ENCODE measurements at regions not wholly inside any gene's neighbourhood (a gene's known extent, or its start where the extent isn't known, plus 50 kb on each side); places are given as distances from the start of the nearest gene placed in this dataset.

- DNase-seq (ENCODE audit: low read depth), result no peak
- no peak for TF ChIP-seq CTCF (IDR thresholded peaks at IDR 0.05; ENCODE audit: control insufficient read depth, insufficient read depth, low read depth, low read length, missing control alignments)
- H3K4me3 ChIP-seq (ENCODE audit: control insufficient read depth, low read depth, low read length), result no peak overlapping the region
Observed at GRCh38 chr2:41572154-41572553, 475.7 kb upstream of the PKDCC start.

DNA sequence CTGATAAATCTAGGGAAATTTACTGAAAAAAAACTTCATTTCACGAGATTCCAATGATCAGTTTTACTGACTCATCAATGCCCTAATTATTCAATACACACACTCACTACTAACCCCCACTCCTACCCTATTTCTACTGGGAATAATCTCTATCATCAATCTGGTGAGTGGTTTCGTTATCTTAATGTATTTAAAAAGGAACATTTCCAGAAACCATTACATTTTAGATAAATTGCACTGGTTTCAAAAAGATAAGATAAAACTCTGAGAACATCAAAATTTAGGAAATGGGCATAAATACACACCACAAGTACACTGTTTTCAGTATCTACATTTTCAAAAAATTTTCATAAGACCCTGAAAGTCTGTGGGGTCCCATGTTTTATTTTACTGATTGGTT is 471.4 kb upstream of the PKDCC start:
- H3K4me3 ChIP-seq (ENCODE audit: control insufficient read depth, low read depth, low read length), result no peak overlapping the region
- DNase-seq (ENCODE audit: low read depth), result no peak
- TF ChIP-seq CTCF (IDR thresholded peaks at IDR 0.05; ENCODE audit: control insufficient read depth, insufficient read depth, low read depth, low read length, missing control alignments), result no peak

DNA sequence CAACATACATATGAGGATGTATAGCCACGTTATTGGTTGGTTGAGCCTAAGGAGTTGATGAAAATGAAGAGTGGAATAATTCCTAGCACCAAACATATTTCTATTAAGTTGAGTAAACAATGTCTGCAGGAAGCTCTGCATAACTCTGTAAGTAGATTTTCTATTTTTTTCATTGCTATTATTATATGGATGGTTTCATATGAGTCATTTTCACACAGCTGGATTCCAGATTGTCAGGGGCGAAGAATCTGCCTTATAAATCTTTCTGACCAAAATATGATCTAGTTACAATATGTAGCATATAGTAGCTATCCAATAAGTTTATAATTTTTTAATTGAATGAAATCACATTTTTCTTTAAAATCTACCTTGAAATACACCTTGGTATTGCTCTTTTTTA is 468.0 kb upstream of the PKDCC start:
- DNase-seq (ENCODE audit: low read depth), result no peak
- no peak for TF ChIP-seq CTCF (IDR thresholded peaks at IDR 0.05; ENCODE audit: control insufficient read depth, insufficient read depth, low read depth, low read length, missing control alignments)
- H3K4me3 ChIP-seq (ENCODE audit: control insufficient read depth, low read depth, low read length), result no peak overlapping the region

DNA sequence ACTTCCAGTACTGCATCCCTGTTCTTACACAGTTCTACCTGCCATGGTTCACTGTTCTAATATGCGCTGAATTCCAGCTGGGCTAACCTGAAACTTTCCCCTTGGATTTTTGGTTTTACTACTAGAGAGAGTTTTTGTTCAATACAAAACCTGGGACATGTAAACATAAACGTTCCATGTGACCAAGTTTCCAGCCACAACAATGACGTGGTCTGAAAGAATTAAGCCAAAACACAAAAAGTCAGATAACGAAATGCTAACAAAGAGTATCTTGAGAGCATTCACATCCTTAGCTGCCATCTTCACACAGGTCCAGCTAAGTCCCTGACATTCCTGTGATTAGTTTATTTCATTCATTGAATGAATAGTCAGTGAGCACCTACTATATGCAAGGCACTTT is 467.0 kb upstream of the PKDCC start:
- DNase-seq (ENCODE audit: low read depth), result no peak
- no peak for TF ChIP-seq CTCF (IDR thresholded peaks at IDR 0.05; ENCODE audit: control insufficient read depth, insufficient read depth, low read depth, low read length, missing control alignments)
- no peak overlapping the region for H3K4me3 ChIP-seq (ENCODE audit: control insufficient read depth, low read depth, low read length)

DNA sequence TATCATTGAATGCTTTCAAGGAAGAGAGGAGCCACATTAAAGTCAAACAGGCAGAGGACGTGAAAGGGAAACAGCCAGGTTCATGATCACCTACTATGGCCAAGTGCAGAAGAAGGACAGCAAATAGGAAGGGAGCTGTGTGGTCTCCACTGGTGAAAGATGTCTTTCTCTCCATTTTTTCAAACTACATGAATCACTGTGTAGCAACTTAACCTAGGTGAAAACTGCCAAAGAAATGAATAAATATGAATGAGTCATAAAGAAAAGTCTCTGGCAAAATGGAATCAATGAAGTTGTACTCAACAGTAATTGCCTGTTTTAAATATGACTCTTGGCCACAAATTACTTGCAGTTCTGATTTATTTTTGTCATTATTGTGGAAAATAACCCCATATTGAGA is 452.6 kb upstream of the PKDCC start:
- DNase-seq (ENCODE audit: low read depth), result no peak
- no peak for TF ChIP-seq CTCF (IDR thresholded peaks at IDR 0.05; ENCODE audit: control insufficient read depth, insufficient read depth, low read depth, low read length, missing control alignments)
- no peak overlapping the region for H3K4me3 ChIP-seq (ENCODE audit: control insufficient read depth, low read depth, low read length)

DNA sequence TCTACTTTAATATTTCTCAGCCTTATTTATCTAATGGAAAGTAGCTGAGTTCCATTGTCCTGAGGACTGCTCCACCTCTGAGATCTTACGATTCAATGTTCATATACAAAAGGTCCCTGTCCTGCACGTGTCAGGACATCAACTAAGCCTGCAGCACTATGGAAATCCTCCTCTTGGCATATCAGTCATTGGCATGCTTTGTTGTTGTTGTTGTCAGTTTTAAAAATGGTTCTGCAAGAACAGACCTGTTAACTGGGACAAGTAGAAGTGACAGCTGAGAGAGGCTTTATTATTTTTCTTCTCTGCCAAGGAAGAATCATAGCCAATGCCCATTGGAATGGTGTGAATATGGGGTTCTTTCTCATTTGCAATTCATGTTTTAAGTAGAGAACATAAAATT is 450.1 kb upstream of the PKDCC start:
- no peak overlapping the region for H3K4me3 ChIP-seq (ENCODE audit: control insufficient read depth, low read depth, low read length)
- no peak for DNase-seq (ENCODE audit: low read depth)
- TF ChIP-seq CTCF (IDR thresholded peaks at IDR 0.05; ENCODE audit: control insufficient read depth, insufficient read depth, low read depth, low read length, missing control alignments), result no peak
